ACC112 (cell line): ENCODE measurements at regions not wholly inside any gene's neighbourhood (a gene's known extent, or its start where the extent isn't known, plus 50 kb on each side); places are given as distances from the start of the nearest gene placed in this dataset.

Experiments used
- H2AFZ ChIP-seq: fragments of 200-600 bp; sonication (generic); one replicate; pipeline ENCODE4 v1.6.0; 2017; ENCODE audit warnings: antibody characterized with exemption, low read length; ENCODE audit not compliant: unreplicated experiment
- H3K27ac ChIP-seq: fragments of 200-600 bp; sonication (generic); 2 replicates; pipeline ENCODE4 v1.5.1; 2014; ENCODE audit warnings: low read depth, mild to moderate bottlenecking, antibody characterized with exemption, low read length, moderate library complexity
- H3K27me3 ChIP-seq: fragments of 200-600 bp; sonication (generic); 2 replicates; pipeline ENCODE4 v1.6.1; 2014; ENCODE audit warnings: mild to moderate bottlenecking, antibody characterized with exemption, low read length, moderate library complexity, mixed read lengths; ENCODE audit not compliant: insufficient read depth
- H3K36me3 ChIP-seq: fragments of 200-600 bp; sonication (generic); 2 replicates; pipeline ENCODE4 v1.6.1; 2016; ENCODE audit warnings: mild to moderate bottlenecking, antibody characterized with exemption, low read length, moderate library complexity, mixed read lengths; ENCODE audit not compliant: insufficient read depth
- H3K4me1 ChIP-seq: fragments of 200-600 bp; sonication (generic); one replicate; pipeline ENCODE4 v1.6.1; 2016; ENCODE audit warnings: low read length, mixed read lengths; ENCODE audit not compliant: insufficient read depth, unreplicated experiment, control insufficient read depth
- H3K4me3 ChIP-seq: fragments of 200-600 bp; sonication (generic); 2 replicates; pipeline ENCODE4 v1.5.1; 2014; ENCODE audit warnings: mild to moderate bottlenecking, low read depth, low read length
- H3K79me2 ChIP-seq: fragments of 200-600 bp; sonication (generic); one replicate; pipeline ENCODE4 v1.6.0; 2016; ENCODE audit warnings: low read length; ENCODE audit not compliant: control insufficient read depth, unreplicated experiment, insufficient read depth

DNA sequence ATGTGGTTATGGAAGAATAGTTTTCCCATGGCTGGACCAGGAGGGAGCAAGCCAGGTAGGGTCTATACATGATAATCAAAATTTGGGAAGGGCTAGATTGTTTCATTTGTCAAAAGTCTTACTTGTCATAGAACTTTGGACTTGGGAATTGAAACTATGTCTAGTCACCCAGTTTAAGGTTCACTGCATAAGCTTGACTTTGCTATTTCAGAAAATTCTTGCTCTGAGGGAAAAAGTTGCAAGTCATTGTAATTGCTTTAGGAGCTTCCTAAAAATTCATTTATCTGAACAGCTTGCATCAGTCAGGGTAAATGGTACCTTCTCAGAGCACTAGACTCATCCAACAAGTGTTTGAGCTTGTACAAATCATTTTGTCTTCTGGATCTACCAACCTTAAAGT is 1194.7 kb downstream of the GALC start:
- no peaks in the 10 kb centered on the region for H3K36me3 ChIP-seq
- no peaks in the 10 kb centered on the region for H3K27me3 ChIP-seq
- no peak overlapping the region; the same call in 1 of the 2 replicates for H3K4me3 ChIP-seq
- H3K4me1 ChIP-seq, result peaks cover 16% of the 10 kb centered on the region
- H2AFZ ChIP-seq, result no peak overlapping the region
- no peaks in the 10 kb centered on the region for H3K79me2 ChIP-seq
- no peak overlapping the region for H3K27ac ChIP-seq

DNA sequence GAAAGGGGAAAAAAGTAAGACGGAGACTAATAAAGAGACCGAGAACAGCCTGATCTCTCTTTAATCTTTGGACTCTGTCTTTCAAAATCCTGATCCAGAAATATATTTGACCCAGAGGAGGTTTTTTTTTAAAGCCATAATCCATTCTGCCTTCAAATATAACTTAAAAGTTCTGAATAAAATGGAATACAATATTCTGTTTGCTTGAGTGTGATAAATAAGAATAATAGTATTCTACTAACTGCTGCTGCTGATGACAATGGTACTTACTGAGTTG is 1196.0 kb downstream of the GALC start:
- Histone ChIP-seq H3K79me2 (no peaks in the 10 kb centered on the region), H3K36me3 (no peaks in the 10 kb centered on the region), H2AFZ (no peak overlapping the region), H3K4me1 (peaks cover 16% of the 10 kb centered on the region), H3K27ac (no peak overlapping the region), H3K27me3 (no peaks in the 10 kb centered on the region), H3K4me3 (no peak overlapping the region)

DNA sequence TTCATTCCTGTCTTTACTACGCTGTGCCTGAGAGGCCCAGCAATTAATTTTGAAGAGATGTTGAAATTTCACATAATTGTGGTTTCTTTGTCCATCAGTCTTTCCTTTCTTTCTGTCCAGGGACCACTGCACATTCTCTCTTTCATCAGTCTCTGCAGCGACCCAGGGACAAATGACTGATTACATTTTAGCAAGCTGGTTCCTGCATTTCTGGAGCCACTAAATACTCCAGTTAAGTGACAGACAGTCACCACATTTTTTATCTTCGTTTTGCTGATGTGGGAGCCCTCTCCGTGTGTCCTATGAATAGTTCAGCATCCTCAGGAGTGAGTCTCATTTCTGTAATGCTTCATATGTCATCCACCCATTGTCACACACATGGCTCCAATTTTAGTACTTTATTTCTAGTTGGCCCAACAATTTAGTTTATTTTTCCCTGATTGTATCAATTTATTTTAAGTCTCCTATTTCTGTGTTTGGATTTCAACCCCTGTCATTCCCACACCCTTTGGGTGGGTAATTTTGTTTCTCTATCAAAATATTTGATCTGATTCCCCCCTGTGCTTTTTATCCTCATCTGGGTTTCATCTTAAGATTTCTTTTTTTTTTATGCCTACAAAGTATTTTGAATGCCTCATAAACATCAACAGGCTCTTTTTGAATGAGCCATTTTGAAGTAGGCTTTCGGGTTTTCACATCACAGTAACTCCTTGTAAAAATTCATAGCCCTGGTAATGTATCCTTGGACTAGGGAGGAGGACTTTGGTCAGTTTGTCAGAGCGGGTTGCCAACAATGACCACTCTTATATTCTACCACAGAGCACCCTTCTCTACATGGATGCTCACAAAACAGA is 1196.5 kb downstream of the GALC start:
- H2AFZ ChIP-seq, result no peak overlapping the region
- H3K79me2 ChIP-seq, result no peaks in the 10 kb centered on the region
- no peak overlapping the region for H3K4me3 ChIP-seq
- no peak overlapping the region for H3K27ac ChIP-seq
- H3K27me3 ChIP-seq, result no peaks in the 10 kb centered on the region
- peaks cover 16% of the 10 kb centered on the region for H3K4me1 ChIP-seq
- no peaks in the 10 kb centered on the region for H3K36me3 ChIP-seq

DNA sequence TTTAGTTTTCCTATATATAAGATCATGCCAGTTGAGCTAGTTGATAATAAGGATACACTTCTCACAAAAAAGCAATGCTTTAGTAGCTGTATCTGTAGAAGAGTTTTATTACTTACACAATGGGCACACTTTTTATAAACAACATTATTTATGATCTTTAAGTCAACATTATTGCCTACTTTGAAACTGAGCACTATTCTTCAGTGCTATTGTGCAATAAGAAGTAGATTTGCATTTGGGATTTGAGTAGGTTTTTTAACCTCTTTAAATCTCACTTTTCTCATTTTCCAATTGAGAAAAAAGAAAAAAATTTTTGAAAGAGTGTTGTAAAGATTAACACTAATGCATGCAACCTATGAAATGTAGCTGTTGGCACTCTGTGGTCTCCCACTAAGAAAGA is 1198.3 kb downstream of the GALC start:
- H3K79me2 ChIP-seq, result no peaks in the 10 kb centered on the region
- no peaks in the 10 kb centered on the region for H3K36me3 ChIP-seq
- H3K4me3 ChIP-seq, result no peak overlapping the region
- H3K4me1 ChIP-seq, result peaks cover 14% of the 10 kb centered on the region
- no peak overlapping the region for H3K27ac ChIP-seq
- H2AFZ ChIP-seq, result no peak overlapping the region
- no peaks in the 10 kb centered on the region for H3K27me3 ChIP-seq

DNA sequence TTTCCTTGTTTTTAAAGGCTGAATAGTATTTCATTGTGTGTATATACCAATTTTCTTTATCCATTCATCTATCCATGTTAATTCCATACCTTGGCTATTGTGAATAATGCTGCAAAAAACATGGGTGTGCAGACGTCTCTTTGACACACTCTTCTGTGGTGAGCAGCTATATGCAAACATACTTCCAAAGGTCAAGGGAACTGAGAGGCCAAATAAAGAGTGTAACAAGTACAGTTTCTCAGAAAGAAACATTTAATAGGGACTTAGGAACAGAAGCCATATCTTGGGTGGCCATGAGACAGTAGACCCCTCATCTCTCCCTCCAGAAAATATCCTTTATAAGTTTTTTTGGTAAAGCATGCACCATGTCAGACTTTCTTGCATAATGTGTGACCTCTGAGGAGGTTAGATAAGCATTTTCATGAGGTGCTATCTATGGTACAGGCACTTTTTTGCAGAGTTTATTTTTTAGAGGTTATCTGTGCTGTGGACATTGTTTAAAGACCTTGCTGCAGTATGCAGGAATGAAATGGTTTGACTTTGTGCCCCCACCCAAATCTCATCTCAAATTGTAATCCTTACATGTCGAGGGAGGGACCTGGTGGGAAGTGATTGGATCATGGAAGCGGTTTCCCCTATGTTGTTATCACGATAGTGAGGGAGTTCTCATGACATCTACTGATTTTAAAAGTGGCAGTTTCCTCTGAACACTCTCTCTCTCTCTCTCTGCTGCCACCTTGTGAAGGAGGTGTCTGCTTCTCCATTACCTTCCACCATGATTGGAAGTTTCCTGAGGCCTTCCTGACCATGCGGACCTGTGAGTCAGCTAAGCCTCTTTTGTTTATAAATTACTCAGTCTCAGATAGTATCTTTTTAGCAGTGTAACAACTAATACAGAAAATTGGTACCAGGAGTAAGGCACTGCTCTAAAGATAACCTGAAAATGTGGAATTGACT is 1202.3 kb downstream of the GALC start:
- Histone ChIP-seq H3K4me3 (no peak overlapping the region), H3K79me2 (no peaks in the 10 kb centered on the region), H3K27ac (no peak overlapping the region), H2AFZ (no peak overlapping the region), H3K27me3 (no peaks in the 10 kb centered on the region), H3K36me3 (no peaks in the 10 kb centered on the region), H3K4me1 (no peaks in the 10 kb centered on the region)

DNA sequence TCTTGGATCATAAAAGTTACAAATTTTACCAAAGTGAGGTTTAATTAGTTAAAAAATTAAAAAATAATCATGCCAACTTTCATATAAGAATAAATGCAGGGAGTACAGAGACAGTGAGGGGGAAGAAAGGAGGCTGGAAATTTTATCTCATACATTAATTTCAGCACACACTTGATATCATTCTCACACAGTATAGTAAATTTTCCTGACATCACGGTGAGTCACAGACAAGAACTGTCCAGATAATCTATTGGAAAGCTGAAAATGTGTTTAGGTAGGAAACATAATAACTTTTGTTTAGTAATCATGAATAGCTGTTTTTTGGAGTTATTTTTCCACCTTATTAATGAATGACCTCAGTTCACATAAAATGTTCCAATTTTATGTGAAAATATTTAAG is 1204.8 kb downstream of the GALC start:
- Histone ChIP-seq H2AFZ (no peak overlapping the region), H3K27ac (no peak overlapping the region), H3K27me3 (no peaks in the 10 kb centered on the region), H3K79me2 (no peaks in the 10 kb centered on the region), H3K4me1 (no peaks in the 10 kb centered on the region), H3K4me3 (no peak overlapping the region), H3K36me3 (no peaks in the 10 kb centered on the region)

DNA sequence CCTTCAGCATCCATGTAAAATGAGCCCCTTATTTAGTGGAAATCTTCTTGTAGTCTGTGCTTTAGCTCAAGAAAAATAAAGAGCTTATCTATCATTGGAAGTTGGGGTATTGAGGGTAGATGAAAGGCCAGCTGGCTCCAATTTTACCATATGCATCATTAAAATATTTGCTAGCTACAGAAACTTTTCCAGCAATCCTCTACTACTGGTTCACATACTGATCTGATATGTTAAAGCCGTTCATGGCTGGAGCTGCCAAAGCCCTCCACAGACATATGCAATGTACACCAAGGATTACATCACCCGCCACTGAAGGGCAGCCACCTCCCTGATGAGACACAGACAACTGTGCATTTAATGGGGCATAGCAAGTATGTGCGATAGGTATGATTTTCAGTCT is 1205.3 kb downstream of the GALC start:
- no peak overlapping the region for H3K4me3 ChIP-seq
- H3K79me2 ChIP-seq, result no peaks in the 10 kb centered on the region
- no peaks in the 10 kb centered on the region for H3K36me3 ChIP-seq
- no peak overlapping the region for H3K27ac ChIP-seq
- H2AFZ ChIP-seq, result no peak overlapping the region
- H3K4me1 ChIP-seq, result no peaks in the 10 kb centered on the region
- H3K27me3 ChIP-seq, result no peaks in the 10 kb centered on the region

DNA sequence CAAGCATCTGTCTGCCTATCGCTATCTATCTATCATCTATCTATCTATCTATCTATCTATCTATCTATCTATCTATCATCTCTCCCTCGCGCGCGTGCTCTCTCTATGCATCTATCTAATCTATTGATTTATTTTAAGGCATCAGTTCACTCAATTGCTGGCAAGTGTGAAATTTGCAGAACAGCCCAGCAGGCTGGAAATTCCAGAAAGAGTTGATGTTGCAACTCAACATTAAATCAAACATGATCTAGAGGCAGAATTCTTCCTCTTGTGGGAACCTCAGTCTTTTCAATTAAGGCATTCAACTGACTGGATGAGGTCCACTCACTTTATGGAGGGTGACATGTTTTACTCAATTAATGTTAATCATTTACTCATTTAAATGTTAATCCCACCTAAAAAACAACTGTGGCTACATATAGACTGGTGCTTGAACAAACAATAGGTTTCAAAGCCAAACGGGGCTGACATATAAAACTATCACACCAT is 1210.8 kb downstream of the GALC start:
- Histone ChIP-seq H3K4me1 (peaks cover 9% of the 10 kb centered on the region), H3K4me3 (no peak overlapping the region), H3K79me2 (no peaks in the 10 kb centered on the region), H2AFZ (no peak overlapping the region), H3K36me3 (no peaks in the 10 kb centered on the region), H3K27ac (no peak overlapping the region), H3K27me3 (no peaks in the 10 kb centered on the region)

DNA sequence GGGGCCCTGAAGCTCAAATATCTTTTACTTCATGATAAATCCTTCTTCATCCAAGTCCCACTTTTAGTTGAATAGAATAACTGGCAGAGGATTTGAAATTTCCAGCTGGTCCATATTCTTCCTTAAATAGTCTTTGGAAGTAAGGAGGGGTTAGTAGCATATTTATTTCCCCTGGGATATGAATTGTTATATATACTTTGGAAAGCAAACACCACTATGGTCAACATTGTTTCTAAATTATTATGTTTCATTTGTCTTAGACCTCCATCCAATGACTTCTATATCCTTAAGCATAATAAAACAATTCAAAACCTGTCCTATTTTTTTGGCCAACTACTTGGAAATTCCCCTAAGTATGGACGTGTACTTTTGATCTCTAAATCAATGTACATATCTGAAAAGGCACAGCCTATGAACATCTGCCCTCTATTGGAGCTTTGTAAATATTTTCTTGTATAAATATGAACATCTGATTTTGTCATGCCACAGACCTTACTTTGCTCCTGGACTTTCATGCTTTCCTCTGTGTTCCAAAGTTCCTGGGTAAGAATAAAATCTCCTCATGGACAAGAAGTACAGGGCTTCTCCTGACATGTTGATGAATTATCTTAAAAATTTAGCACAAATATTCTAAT is 1212.0 kb downstream of the GALC start:
- peaks cover 9% of the 10 kb centered on the region for H3K4me1 ChIP-seq
- H3K27ac ChIP-seq, result no peak overlapping the region
- H3K27me3 ChIP-seq, result no peaks in the 10 kb centered on the region
- no peak overlapping the region for H2AFZ ChIP-seq
- no peaks in the 10 kb centered on the region for H3K79me2 ChIP-seq
- H3K4me3 ChIP-seq, result no peak overlapping the region
- no peaks in the 10 kb centered on the region for H3K36me3 ChIP-seq

DNA sequence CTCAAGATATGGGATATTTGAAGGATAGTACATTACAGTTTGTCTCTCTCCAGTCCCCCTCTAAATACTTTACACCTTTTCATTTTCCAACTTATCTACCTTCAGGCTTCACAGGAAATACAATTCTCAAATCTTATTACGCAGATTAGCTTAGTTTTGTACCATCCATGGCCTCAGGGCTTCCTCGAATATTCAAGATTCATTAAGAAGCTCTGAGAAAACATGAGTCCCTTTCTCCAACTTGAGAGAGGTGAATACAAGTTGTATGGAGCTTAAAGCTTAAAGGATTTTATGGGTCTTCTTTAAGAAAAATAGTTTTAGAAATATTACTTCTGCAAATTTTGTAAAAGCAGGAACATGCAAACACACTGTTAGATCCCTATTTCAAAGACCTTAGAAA is 1212.5 kb downstream of the GALC start:
- H3K27ac ChIP-seq, result no peak overlapping the region
- H3K4me1 ChIP-seq, result peaks cover 9% of the 10 kb centered on the region
- H3K79me2 ChIP-seq, result no peaks in the 10 kb centered on the region
- H3K36me3 ChIP-seq, result no peaks in the 10 kb centered on the region
- H3K4me3 ChIP-seq, result no peak overlapping the region
- no peak overlapping the region for H2AFZ ChIP-seq
- no peaks in the 10 kb centered on the region for H3K27me3 ChIP-seq
